Mucosa of descending colon (tissue), 3 donors: ENCODE measurements at regions not wholly inside any gene's neighbourhood (a gene's known extent, or its start where the extent isn't known, plus 50 kb on each side); places are given as distances from the start of the nearest gene placed in this dataset.
"Not testable (repeated sequence)": the region's sequence is repeated elsewhere in the genome, so short reads cannot be mapped to it uniquely, and the experiment has no call there.

Source experiments
- ATAC-seq: fragments of 200-7000 bp; cut with Tn5 transposase; one replicate; pipeline ENCODE4 v1.9.1; 2020; ENCODE audit warnings: mild to moderate bottlenecking, moderate library complexity
- DNase-seq, 3 donors: peaks; one replicate each; pipeline ENCODE4 v3.0.0-alpha.2; 2020
- H3K36me3 ChIP-seq: fragments of 200-600 bp; one replicate; pipeline ENCODE4 v1.8.0; 2021; ENCODE audit warnings: low read depth, mild to moderate bottlenecking
- H3K4me1 ChIP-seq: fragments of 200-600 bp; one replicate; pipeline ENCODE4 v1.8.0; 2021; ENCODE audit warnings: low read depth, mild to moderate bottlenecking
- H3K4me3 ChIP-seq: fragments of 200-600 bp; one replicate; pipeline ENCODE4 v1.8.0; 2021; ENCODE audit warnings: mild to moderate bottlenecking
- H3K9me3 ChIP-seq: fragments of 200-600 bp; one replicate; pipeline ENCODE4 v1.8.0; 2021; ENCODE audit warnings: mild to moderate bottlenecking
- intact Hi-C, 2 donors: fragments of 100-400 bp; cut with DNase I in 1 of 2; cut with micrococcal nuclease in 1 of 2; formaldehyde crosslinking; loops; one replicate each; pipeline versions ENCODE4 v1.11.0 to v1.11.1; 2022; cut with DNase I, micrococcal nuclease
- TF ChIP-seq, protein P1 (sequence below): fragments of 200-600 bp; IDR thresholded peaks from one replicate; pipeline ENCODE4 v1.8.0; 2022; ENCODE audit warnings: antibody characterized with exemption, mild to moderate bottlenecking
- donor health status: DM: no; HTN: no; CAD: no; lungs with moderate emphysema.
- donor health status: DM: no; HTN: no; CAD: no.
- donor health status: DM: no; HTN: yes; CAD: no.

DNA sequence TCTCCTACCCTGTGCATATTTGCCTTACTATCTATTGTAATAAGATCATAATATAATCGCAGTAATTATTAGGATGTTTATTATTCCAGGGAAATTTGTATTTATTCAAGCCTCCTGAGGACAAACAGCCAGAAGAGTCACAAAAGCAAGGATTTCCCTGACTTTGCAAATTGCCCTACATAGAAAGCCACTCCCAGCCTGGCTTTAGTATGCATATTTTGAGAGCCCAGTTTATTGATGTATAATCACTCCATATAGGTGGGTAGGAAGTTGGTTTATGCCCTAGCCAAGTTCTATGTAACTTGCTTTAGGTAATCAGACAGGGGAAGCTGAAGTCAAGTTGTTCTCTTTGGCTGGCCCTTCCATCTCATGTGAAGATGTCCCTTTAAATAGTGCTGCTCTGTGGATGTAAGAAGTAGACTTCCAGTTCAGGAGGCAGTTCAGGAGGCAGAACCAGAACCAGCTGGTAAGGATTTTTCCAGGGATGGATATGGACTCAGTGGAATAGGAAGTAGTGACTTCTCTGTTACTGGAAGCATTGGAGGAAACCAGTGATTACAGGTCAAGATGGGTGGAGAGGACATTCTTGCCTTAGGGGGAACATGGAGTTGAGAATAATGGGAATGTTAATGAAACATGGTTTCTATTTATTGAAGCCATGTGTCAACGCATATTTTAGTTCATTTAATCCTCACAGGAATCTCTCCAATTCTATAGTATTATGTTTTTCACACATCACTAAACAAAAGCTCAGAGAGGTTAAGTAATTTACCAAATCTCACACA, 70.5 kb upstream of the KIT start:
- ATAC-seq (peak; percentile 50), DNase-seq (peak in 1 of 3 donors; percentile 19)
- peaks cover 9% of the 10 kb centered on the region for H3K4me1 ChIP-seq
- no peaks in the 10 kb centered on the region for H3K9me3 ChIP-seq
- TF ChIP-seq, protein P1, sequence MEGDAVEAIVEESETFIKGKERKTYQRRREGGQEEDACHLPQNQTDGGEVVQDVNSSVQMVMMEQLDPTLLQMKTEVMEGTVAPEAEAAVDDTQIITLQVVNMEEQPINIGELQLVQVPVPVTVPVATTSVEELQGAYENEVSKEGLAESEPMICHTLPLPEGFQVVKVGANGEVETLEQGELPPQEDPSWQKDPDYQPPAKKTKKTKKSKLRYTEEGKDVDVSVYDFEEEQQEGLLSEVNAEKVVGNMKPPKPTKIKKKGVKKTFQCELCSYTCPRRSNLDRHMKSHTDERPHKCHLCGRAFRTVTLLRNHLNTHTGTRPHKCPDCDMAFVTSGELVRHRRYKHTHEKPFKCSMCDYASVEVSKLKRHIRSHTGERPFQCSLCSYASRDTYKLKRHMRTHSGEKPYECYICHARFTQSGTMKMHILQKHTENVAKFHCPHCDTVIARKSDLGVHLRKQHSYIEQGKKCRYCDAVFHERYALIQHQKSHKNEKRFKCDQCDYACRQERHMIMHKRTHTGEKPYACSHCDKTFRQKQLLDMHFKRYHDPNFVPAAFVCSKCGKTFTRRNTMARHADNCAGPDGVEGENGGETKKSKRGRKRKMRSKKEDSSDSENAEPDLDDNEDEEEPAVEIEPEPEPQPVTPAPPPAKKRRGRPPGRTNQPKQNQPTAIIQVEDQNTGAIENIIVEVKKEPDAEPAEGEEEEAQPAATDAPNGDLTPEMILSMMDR: no peak
- H3K4me3 ChIP-seq: no peak overlapping the region
- no peaks in the 10 kb centered on the region for H3K36me3 ChIP-seq
- intact Hi-C loops: no loop called here

DNA sequence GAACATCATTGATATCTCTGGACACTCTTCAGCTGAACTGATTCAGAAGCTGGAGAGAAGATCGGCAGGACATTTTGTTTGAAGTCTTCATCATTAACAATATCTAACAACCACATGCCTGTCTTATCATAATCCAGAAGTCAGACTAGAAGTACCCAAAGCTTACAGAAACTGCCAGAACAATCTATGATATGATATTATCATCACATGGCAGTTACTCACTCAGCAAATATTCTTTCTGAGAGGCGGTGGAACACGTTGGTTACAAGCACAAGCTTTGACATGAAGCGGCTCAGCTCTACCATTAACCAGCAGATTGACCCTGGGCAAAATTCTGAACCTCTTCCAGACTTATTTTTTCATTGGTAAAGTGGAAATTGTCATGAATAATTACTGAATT, 69.4 kb upstream of the KIT start:
- no peaks in the 10 kb centered on the region for H3K36me3 ChIP-seq
- DNase-seq (no peak), ATAC-seq (no peak)
- TF ChIP-seq, protein P1: no peak
- H3K9me3 ChIP-seq: no peaks in the 10 kb centered on the region
- H3K4me1 ChIP-seq: peaks cover 9% of the 10 kb centered on the region
- no peak overlapping the region for H3K4me3 ChIP-seq
- intact Hi-C loops: no loop called here

DNA sequence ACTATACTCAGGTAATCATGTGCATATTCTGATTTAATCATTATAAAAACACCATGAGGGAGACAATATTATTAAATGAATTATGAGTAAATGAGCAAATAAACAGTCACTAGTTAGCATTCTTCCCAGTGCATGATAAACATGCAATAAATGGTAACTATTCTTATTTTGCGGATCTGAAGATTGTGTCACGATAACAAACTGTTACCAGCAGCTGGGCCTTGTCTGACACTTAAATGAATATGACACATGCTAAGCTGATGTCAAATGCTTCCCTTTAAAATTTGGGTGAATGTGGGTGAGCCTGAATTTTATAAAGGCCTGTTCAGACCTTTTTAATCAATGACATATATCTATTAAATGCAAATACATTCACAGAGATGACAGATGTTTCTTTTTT, 68.2 kb upstream of the KIT start:
- intact Hi-C loops: no loop called here
- TF ChIP-seq, protein P1: no peak
- Histone ChIP-seq H3K4me1 (peaks cover 9% of the 10 kb centered on the region), H3K4me3 (no peak overlapping the region), H3K9me3 (no peaks in the 10 kb centered on the region), H3K36me3 (no peaks in the 10 kb centered on the region)
- no peak for ATAC-seq
- DNase-seq: no peak

DNA sequence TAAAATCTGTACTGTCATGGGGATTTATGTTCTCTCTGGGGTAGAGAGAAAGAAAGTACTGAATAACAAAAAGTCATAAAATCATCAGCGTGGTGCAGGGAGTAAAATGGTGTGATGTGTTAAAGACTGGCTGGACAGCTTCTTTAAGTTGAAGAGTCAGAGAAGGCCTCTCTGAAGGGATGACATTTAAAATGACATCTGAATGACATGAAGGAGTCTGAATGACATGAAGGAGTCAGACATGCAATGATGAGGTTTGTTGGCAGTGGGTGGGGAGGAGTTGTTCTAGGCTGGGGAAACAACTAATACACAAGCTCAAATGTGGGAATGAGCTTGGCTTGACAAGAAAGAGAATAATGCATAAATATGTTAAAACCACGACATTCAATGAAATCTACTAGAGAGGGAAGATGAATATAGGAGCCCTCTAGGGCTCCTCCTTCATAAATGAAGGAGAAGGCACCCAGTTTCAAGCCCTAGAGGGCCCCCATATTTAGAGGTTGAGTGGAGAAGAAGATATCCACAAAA, 63.9 kb upstream of the KIT start:
- no peaks in the 10 kb centered on the region for H3K4me1 ChIP-seq
- no peaks in the 10 kb centered on the region for H3K36me3 ChIP-seq
- H3K4me3 ChIP-seq: no peak overlapping the region
- TF ChIP-seq, protein P1: no peak
- ATAC-seq (no peak), DNase-seq (no peak)
- intact Hi-C loops: no loop called here
- no peaks in the 10 kb centered on the region for H3K9me3 ChIP-seq

DNA sequence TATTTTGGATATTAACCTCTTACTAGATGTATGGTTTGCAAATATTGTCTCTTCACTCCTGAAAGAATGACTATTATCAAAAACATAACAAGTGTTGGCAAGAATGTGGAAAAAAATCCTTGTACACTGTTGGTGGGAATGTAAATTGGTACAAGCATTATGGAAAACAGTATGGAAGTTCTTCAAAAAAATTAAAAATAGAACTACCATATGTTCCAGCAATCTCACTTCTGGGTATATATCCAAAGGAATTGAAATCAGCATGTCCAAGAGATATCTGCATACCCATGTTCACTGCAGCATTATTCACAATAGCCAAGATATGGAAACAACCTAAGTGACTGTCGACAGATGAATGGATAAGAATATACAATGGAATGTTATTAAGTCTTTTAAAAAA, 61.6 kb upstream of the KIT start:
- H3K36me3 ChIP-seq: no peaks in the 10 kb centered on the region
- TF ChIP-seq, protein P1: no peak
- no peak for ATAC-seq
- no peak overlapping the region for H3K4me3 ChIP-seq
- intact Hi-C loops: no loop called here
- no peaks in the 10 kb centered on the region for H3K4me1 ChIP-seq
- no peak for DNase-seq
- H3K9me3 ChIP-seq: no peaks in the 10 kb centered on the region

DNA sequence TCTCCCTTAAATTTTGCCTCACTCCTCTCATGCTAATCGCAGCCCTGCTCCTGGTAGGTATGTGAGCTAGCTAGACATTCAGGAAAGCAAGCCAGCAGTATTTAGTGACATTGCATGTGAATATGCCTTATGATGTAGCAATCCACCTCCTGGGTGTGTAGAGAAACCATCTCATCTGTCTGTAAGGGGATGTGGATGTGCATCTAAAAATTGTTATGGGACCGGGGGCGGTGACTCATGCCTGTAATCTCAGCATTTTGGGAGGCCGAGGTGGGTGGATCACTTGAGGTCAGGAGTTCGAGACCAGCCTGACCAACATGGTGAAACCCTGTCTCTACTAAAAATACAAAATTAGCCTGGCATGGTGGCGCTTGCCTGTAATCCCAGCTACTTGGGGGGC, 60.1 kb upstream of the KIT start:
- intact Hi-C loops: not testable (repeated sequence)

DNA sequence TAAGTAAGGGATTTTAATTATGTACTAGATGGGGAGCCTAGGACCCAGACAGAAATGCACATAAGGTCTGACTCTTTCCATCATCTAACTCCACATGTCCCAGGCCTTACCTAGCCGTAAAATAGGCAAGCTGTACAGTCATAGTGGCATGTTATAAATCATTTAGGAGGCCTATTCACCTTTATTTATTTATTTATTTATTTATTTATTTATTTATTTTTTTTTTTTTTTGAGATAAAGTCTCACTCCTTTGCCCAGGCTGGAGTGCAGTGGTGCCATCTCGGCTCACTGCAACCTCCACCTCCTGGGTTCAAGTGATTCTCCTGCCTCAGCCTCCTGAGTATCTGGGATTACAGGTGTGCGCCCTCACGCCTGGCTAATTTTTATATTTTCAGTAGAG, 55.6 kb upstream of the KIT start:
- H3K36me3 ChIP-seq, ATAC-seq, intact Hi-C loops, H3K4me1 ChIP-seq, DNase-seq, H3K4me3 ChIP-seq, H3K9me3 ChIP-seq: not testable (repeated sequence)

More for the DNA sequence above, 60.1 kb upstream of the KIT start:
- not testable (repeated sequence) for ATAC-seq, H3K9me3 ChIP-seq, H3K4me3 ChIP-seq, DNase-seq, H3K4me1 ChIP-seq, H3K36me3 ChIP-seq
